ENCODE measurements at regions not wholly inside any gene's neighbourhood (a gene's known extent, or its start where the extent isn't known, plus 50 kb on each side); places are given as distances from the start of the nearest gene placed in this dataset.
"Not testable (repeated sequence)": the region's sequence is repeated elsewhere in the genome, so short reads cannot be mapped to it uniquely, and the experiment has no call there.

DNA sequence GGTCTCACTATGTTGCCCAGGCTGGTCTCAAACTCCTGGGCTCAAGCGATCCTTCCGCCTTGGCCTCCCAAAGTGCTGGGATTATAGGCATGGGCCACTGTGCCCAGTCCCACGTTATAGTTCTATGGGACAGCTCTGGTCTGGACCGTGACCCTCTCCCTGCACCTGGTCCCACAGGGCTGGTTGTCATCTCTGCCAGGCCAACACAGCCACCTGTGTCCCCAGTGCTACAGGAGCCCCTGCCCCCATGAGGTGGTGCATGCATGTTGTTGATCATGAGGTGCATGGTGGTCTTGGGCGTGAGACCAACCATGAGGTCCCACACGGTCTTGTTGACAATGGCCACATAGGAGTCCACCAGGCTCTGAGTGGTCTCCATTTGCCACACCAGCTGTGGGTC, 51.0 kb upstream of the UBE2Q2 start:
- DNase-seq (ENCODE audit: low spot score), result not testable (repeated sequence)

DNA sequence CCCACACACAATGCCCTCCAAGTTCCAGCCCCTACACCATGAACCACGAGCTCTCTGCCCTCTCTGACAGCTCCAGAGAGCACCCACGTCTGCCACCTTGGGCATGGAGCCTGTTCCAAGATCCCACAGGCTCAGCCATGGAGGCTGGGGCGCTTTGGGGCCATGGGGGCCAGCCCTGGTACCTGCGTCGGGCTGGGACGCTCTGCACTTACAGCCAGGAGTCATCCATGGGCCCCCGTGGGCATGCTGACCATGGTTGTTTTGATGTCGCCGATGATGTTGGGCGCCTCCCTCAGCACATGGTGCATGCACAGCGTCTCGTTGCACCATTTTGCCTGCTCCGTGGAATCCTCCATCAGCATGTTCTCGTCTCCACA, 51.9 kb upstream of the UBE2Q2 start:
- no peak for DNase-seq (ENCODE audit: low spot score)

DNA sequence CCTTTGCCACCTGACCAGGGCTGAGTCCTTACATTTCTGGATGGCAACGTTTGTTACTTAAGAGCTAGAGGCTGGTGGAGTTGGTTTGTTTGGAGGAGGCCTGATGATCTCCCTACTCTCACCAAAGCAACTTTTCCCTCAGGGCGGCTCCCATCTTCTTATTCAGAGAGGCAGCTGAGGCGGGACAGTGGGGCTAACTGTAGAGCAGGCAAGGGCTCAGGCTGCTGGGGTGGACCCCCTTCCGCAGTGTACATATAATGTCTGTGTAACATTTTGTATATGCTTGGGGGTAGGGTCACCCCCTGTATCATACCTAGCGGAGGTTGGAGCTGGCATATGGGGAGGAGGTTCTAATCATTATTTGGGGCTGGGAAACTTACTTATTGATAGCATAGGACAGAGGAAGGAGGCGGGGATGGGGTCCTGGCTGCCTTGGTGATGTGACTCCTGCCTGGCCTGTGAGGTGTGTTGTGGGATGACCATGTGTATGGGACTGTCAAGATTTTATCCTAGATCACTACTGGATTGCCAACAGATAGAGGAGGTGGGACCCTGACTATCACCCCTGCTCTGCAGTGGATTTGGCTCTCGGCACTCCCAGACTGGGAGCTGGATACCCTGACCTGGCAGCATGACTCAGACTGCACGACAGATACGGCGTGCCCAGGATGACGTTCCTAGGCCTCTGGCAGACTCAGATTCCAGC, 52.5 kb upstream of the UBE2Q2 start:
- DNase-seq (ENCODE audit: low spot score), result no peak

DNA sequence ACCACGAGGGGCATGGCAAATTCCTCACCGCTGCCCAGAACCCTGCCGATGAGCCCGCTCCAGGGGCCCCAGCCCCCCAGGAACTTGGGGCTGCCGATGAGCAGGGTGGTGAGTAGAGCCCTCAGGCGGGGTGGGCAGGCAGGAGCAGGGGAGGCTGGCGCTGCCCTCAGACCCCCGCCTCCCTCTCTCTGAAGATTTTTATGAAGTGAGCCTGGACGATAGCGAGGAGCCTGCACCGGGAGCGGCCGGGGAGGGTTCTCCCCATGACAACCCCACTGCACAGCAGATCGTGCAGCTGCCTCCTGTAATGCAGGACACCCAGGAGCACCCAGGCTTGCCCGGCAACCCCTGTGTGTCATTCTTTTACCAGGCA, 56.7 kb upstream of the UBE2Q2 start:
- DNase-seq (ENCODE audit: low spot score), result no peak

DNA sequence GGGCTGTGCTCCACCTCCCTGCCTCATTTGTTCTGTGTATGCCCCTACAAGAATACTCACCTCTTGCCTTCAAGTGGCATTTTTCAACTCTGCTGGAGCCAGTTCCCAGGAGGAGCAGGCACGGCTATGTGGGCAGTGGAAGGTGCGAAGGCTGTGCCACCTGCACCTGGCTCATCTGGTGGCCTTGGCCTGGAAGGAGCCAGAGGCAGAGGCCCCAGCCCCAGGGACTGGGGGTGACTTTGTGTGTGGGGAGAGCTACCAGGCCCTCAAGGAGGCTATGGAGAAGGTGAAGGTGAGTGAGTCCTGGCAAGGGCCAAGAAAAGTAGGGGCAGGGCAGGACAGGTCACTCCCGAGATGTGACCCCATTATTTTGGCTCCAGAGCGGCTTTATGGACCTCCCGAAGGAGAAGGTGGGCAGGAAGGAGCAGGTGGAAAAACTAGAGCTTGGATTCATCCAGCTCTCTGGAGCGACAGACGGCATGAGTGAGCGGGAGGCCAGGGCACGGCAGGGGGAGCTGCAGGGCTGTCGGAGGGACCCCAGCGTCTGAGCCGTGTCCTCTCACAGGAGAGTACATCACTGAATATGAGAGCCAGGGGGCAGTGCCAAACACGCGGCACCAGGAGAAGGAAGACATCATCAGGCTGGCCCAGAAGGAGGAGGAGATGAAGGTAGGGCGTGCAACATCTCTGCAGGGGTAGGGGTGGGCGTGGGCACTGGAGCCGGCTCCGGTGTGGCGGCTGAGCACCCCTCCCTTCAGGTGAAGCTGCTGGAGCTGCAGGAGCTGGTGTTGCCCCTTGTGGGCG, 57.3 kb upstream of the UBE2Q2 start:
- no peak for DNase-seq (ENCODE audit: low spot score)

- not testable (repeated sequence) for DNase-seq (ENCODE audit: low spot score)
Measured at GRCh38 chr15:75784511-75785480, 58.5 kb upstream of the UBE2Q2 start.

GRCh38 chr15:75783566-75783965, 59.7 kb upstream of the UBE2Q2 start:
- not testable (repeated sequence) for DNase-seq (ENCODE audit: low spot score)

- DNase-seq (ENCODE audit: low spot score), result no peak
Measured at GRCh38 chr15:75782926-75783325, 60.3 kb upstream of the UBE2Q2 start.

DNA sequence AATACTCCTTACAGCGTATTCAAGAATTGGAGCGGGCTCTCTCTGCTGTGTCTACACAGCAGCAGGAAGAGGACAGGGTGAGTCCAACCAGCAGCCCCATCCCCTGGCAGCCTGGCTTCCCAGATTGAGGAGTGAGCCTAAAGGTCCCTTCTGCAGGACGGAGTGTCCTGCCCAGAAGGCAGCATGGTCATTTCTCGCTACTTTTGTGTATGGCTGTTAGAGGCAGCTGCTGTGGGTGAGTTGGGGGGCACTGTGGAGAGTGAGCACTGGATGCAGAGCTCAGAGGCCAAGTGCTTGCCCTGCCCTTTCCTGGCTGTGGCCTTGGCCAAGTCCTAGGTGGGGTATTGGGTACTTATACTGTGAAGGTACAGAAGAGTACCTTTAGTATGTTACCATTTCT, 62.3 kb upstream of the UBE2Q2 start:
- not testable (repeated sequence) for DNase-seq (ENCODE audit: low spot score)

- no peak for DNase-seq (ENCODE audit: low spot score)
Measured at GRCh38 chr15:75779504-75779903, 63.7 kb upstream of the UBE2Q2 start.

DNA sequence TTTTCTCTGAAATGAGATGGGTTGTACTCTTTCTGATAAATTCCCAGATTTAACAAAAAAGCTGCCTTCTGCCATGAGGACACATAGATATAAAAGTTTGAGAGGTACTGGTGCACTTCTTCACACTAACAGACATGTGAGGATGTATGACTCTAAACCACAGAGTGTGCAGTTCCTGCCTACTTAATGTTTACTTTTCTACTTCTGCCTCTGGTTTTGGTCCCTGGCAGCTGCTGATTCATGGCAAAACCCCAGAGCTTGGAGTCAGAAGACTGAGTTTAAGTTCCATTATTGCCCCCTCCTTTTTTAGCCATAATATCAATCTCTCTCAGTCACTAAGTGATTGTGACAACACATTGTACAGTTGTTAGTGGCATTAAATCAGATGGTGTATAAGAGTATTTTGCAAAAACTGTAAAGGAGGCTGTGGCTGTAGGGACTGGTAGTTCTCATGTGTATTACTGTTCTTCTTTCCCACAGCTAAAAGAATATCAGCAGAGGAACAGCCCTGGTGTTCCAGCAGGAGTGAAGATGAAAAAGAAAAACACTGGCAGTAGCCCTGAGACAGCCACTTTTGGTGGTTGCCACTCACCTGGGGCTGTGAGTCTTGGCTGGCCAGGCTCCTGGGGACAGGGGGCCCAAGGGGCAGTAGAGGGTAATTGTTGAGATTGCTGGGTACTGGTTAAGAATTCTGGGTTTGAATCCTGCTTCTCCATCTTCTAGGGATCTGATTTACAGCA, 64.4 kb upstream of the CSPG4 start:
- DNase-seq (ENCODE audit: low spot score), result not testable (repeated sequence)

GRCh38 chr15:75776065-75776423, 63.4 kb upstream of the CSPG4 start:
- no peak for DNase-seq (ENCODE audit: low spot score)

GRCh38 chr15:75775296-75776064, 62.8 kb upstream of the CSPG4 start:
- DNase-seq (ENCODE audit: low spot score), result peak; percentile 58

GRCh38 chr15:75773974-75774373, 61.3 kb upstream of the CSPG4 start:
- not testable (repeated sequence) for DNase-seq (ENCODE audit: low spot score)

- not testable (repeated sequence) for DNase-seq (ENCODE audit: low spot score)
Measured at GRCh38 chr15:75771054-75771453, 58.4 kb upstream of the CSPG4 start.

- DNase-seq (ENCODE audit: low spot score), result no peak
Measured at GRCh38 chr15:75770131-75770530, 57.5 kb upstream of the CSPG4 start.

GRCh38 chr15:75768526-75768925, 55.9 kb upstream of the CSPG4 start:
- DNase-seq (ENCODE audit: low spot score), result not testable (repeated sequence)

DNA sequence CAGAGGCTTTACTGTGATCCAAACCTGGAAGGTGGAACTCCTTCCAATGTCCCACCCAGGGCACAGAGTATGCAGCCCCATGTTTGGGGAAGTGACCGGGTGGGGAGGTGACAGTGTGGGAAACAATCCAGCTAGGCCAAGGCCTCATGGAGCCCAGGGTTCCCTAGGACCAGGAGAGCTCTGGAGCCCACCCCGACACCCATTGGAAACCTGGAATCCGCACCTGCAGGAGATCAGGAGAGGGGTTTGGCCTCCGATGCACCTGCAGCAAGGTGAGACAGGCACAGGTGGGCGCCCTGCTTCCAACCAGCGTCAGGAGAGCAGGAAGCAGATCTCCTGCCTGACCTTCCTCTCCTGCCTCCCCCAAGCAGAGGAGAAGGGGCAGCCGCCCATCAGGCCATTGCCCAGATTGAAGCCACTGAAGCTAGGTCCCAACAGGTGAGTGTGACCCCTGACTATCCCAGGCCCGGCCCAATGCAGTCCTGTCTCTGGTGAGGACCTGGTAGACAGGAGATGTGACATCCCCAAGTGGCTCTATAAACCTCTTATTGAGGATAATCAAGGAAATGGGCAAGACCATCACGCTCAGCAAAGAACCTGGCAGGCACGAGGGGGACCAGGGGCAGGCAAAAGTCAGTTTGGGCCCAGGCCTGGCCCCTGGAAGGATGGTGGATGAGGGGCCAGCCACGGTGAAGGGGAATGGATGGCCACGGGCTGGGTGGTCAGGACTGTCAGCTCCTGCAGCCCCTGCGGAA, 53.1 kb upstream of the CSPG4 start:
- DNase-seq (ENCODE audit: low spot score), result not testable (repeated sequence)

GRCh38 chr15:75764845-75765550, 52.4 kb upstream of the CSPG4 start:
- DNase-seq (ENCODE audit: low spot score), result not testable (repeated sequence)
